ENCODE measurements at regions not wholly inside any gene's neighbourhood (a gene's known extent, or its start where the extent isn't known, plus 50 kb on each side); places are given as distances from the start of the nearest gene placed in this dataset.

DNA sequence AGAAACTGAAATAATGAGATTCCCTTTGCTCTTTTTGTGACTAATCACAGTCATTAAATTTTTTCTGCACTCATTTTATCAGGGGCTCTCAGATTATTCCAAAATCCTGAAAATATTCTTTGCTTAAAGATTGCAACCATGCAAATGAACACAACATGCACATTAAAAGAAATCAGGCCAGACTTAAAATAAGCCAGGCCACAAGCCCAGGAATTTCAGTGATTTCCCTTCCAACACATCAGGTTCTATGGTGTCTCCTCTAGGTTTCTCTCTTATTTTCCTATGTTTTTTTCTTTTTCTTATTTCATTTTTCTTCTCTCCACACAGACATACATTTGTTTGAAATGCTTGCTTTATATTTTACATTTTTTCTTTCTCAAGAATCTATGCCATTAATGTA is 65.3 kb downstream of the NIBAN1 start:
- H3K4me1 ChIP-seq, result peaks cover 17 to 73% (median 49%) of the 10 kb centered on the region in 4 donors
- no peaks in the 10 kb centered on the region for H3K27me3 ChIP-seq
- no peak for DNase-seq
- no peak overlapping the region for H3K4me3 ChIP-seq
- intact Hi-C loops (cut with DNase I; ENCODE audit: low total_unique reads), result no loop called here
- no peaks in the 10 kb centered on the region for H3K9me3 ChIP-seq
- no peaks in the 10 kb centered on the region for H3K36me3 ChIP-seq
- H3K27ac ChIP-seq, result peak overlapping the region in 2 of 5 donors; percentile 2 to 27
- TF ChIP-seq EP300 (IDR thresholded peaks at IDR 0.05), result no peak
- no peak for TF ChIP-seq POLR2A (IDR thresholded peaks at IDR 0.05)
- TF ChIP-seq POLR2AphosphoS5 (IDR thresholded peaks at IDR 0.05), result no peak
- no peak for TF ChIP-seq CTCF (IDR thresholded peaks at IDR 0.05)

DNA sequence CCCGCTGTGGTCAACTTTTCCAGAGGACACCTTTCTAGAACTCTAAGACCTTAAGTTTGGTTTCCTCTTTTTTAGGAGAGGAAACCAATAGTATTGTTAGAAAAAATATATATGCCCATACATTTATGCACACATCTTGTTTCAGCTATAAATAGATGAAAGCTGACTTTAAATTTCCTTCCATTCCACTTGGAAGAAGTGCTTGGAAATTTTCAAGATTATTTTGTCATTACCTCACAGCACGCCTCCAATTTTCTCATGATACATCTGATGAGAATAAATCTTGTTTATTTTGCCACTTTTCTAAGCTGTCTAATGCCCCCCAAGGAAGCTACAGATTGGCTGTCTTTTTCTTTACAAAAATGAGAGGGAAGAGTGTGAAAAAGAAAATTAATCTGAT is 65.8 kb downstream of the NIBAN1 start:
- TF ChIP-seq POLR2A (IDR thresholded peaks at IDR 0.05) (no peak), EP300 (IDR thresholded peaks at IDR 0.05) (no peak), POLR2AphosphoS5 (IDR thresholded peaks at IDR 0.05) (no peak), CTCF (IDR thresholded peaks at IDR 0.05) (no peak)
- 87 to 96% (median 95%) methylated on average over 2 of the region's 2 CpGs for WGBS, 5 donors
- Histone ChIP-seq H3K36me3 (no peaks in the 10 kb centered on the region), H3K9me3 (no peaks in the 10 kb centered on the region), H3K27ac (peak overlapping the region in 2 of 5 donors; percentile 2 to 27), H3K4me3 (no peak overlapping the region), H3K27me3 (no peaks in the 10 kb centered on the region), H3K4me1 (peaks cover 17 to 76% (median 50%) of the 10 kb centered on the region in 4 donors)
- intact Hi-C loops (cut with DNase I; ENCODE audit: low total_unique reads), result no loop called here
- no peak for DNase-seq

DNA sequence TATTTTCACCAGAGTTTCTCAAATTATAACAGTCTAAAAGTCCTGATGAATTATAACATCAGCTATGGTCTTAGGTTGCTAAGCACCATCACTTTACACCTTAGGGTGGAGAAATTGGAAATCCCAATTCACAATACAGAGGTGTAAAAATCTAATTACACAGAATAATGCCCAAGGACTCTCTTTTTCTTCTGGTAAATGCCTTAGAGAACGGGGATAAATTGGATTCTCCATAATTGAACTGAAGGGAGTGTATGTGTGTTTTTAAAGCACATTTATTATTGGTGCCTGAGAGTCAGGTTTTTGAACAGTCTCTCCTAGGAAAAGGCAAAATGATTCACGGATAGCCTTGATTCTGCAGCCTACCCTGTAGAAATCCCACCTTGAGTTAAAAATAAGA is 66.8 kb downstream of the NIBAN1 start:
- TF ChIP-seq EP300 (IDR thresholded peaks at IDR 0.05), result no peak
- TF ChIP-seq POLR2AphosphoS5 (IDR thresholded peaks at IDR 0.05), result no peak
- no peak for TF ChIP-seq CTCF (IDR thresholded peaks at IDR 0.05)
- TF ChIP-seq POLR2A (IDR thresholded peaks at IDR 0.05), result no peak
- Histone ChIP-seq H3K4me3 (no peak overlapping the region), H3K4me1 (peaks cover 17 to 86% (median 53%) of the 10 kb centered on the region in 4 donors), H3K27me3 (no peaks in the 10 kb centered on the region), H3K36me3 (no peaks in the 10 kb centered on the region), H3K9me3 (no peaks in the 10 kb centered on the region), H3K27ac (peak overlapping the region in 1 of 5 donors; percentile 27)
- intact Hi-C loops (cut with DNase I; ENCODE audit: low total_unique reads), result no loop called here
- WGBS, 5 donors, result 93 to 98% (median 95%) methylated on average over 2 of the region's 2 CpGs
- DNase-seq, result no peak

DNA sequence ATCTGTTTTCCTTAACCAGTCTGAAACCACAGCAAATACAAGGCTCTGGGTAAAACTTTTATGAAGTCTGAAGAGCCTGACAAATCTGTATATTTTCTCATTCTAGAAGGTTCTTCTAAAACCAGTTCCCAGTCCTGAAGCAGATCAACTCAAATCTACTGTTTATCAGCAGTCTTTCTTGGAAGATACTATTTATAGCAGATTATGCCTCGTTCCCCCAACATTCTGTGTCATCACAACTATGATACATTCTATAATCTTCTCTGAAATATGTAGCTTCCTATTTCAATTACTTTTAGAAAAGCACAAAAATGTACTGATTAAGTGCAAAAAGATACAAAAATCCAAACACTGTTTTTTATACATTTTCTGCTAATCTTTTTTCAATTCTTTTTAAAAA is 67.5 kb downstream of the NIBAN1 start:
- intact Hi-C loops (cut with DNase I; ENCODE audit: low total_unique reads), result no loop called here
- no peak for TF ChIP-seq EP300 (IDR thresholded peaks at IDR 0.05)
- TF ChIP-seq POLR2AphosphoS5 (IDR thresholded peaks at IDR 0.05), result no peak
- TF ChIP-seq CTCF (IDR thresholded peaks at IDR 0.05), result no peak
- no peak for TF ChIP-seq POLR2A (IDR thresholded peaks at IDR 0.05)
- Histone ChIP-seq H3K27me3 (no peaks in the 10 kb centered on the region), H3K4me3 (no peak overlapping the region), H3K4me1 (peaks cover 17 to 94% (median 53%) of the 10 kb centered on the region in 4 donors), H3K36me3 (no peaks in the 10 kb centered on the region), H3K27ac (peak overlapping the region in 1 of 5 donors; percentile 72), H3K9me3 (no peaks in the 10 kb centered on the region)
- 41 to 66% (median 51%) methylated on average over 1 of the region's 1 CpG for WGBS, 5 donors
- DNase-seq, result no peak

Data from stomach (tissue), 8 donors.